HL-60 (cell line): ENCODE measurements at regions not wholly inside any gene's neighbourhood (a gene's known extent, or its start where the extent isn't known, plus 50 kb on each side); places are given as distances from the start of the nearest gene placed in this dataset.

ENCODE experiments used
- DNase-seq, 2 experiments: peaks; one replicate each; pipeline ENCODE4 v3.0.0-alpha.2; 2010 to 2020; ENCODE audit warnings: low read depth in 1 of 2, low spot score in 1 of 2
- H3K27ac ChIP-seq: fragments of 250-450 bp; sonication (Bioruptor Pico); replicated peaks from 2 replicates; pipeline ENCODE4 v1.5.1; 2020; ENCODE audit warnings: mild to moderate bottlenecking, moderate library complexity
- H3K27me3 ChIP-seq: fragments of 250-450 bp; sonication (Bioruptor Pico); 2 replicates; pipeline ENCODE4 v1.5.1; 2021; ENCODE audit warnings: mild to moderate bottlenecking, moderate library complexity; ENCODE audit not compliant: insufficient read depth, poor library complexity, severe bottlenecking
- H3K4me3 ChIP-seq: replicated peaks from 2 replicates; pipeline ENCODE4 v1.5.1; 2011; ENCODE audit warnings: mild to moderate bottlenecking, control low read depth, low read length; ENCODE audit not compliant: insufficient read depth
- CTCF ChIP-seq: IDR thresholded peaks from one replicate; pipeline ENCODE4 v1.5.1; 2011; ENCODE audit warnings: low read length, control low read depth, inconsistent platforms; ENCODE audit not compliant: insufficient read depth
- GABPA ChIP-seq: IDR thresholded peaks from 2 replicates; pipeline ENCODE4 v1.6.1; 2012; ENCODE audit warnings: low read depth
- POLR2AphosphoS5 ChIP-seq: IDR thresholded peaks from 2 replicates; pipeline ENCODE4 v1.6.1; 2012; ENCODE audit warnings: low read depth
- REST ChIP-seq: IDR thresholded peaks from 2 replicates; pipeline ENCODE4 v1.6.1; 2012; ENCODE audit warnings: low read depth; ENCODE audit not compliant: insufficient replicate concordance
- SPI1 ChIP-seq: IDR thresholded peaks from 2 replicates; pipeline ENCODE4 v1.6.1; 2012; ENCODE audit warnings: low read depth, mild to moderate bottlenecking, borderline replicate concordance

- no peak overlapping the region for H3K27ac ChIP-seq
- no peak overlapping the region for H3K4me3 ChIP-seq
- DNase-seq: no peak
- no peak for TF ChIP-seq CTCF
- TF ChIP-seq GABPA: no peak
- TF ChIP-seq REST: no peak
- TF ChIP-seq SPI1: no peak
- no peak for TF ChIP-seq POLR2AphosphoS5
- H3K27me3 ChIP-seq: peaks cover 3% of the 10 kb centered on the region
Measured at GRCh38 chr4:14856934-14857235, 145.4 kb upstream of the CPEB2 start.

- no peak overlapping the region for H3K27ac ChIP-seq
- no peak overlapping the region for H3K4me3 ChIP-seq
- TF ChIP-seq REST: no peak
- TF ChIP-seq CTCF: no peak
- no peak for TF ChIP-seq GABPA
- H3K27me3 ChIP-seq: peaks cover 3% of the 10 kb centered on the region
- DNase-seq: no peak
Measured at GRCh38 chr4:14857475-14857874, 144.8 kb upstream of the CPEB2 start.

GRCh38 chr4:14857981-14858380 lies 144.3 kb upstream of the CPEB2 start:
- peak in 1 of 2 experiments; percentile 26 for DNase-seq
- Histone ChIP-seq H3K27me3 (peaks cover 3% of the 10 kb centered on the region), H3K4me3 (no peak overlapping the region), H3K27ac (no peak overlapping the region)
- TF ChIP-seq CTCF: no peak
- no peak for TF ChIP-seq REST
- 0 out of 2 replicates have a peak, but pooled peaks have one; percentile 10 for TF ChIP-seq SPI1
- TF ChIP-seq POLR2AphosphoS5: no peak
- no peak for TF ChIP-seq GABPA
